ENCODE measurements at regions not wholly inside any gene's neighbourhood (a gene's known extent, or its start where the extent isn't known, plus 50 kb on each side); places are given as distances from the start of the nearest gene placed in this dataset.

GRCh38 chr20:10843146-10843711 lies 169.4 kb upstream of the JAG1 start:
- no peak overlapping the region for H3K4me3 ChIP-seq (ENCODE audit: low read depth, low read length)
- no peak for DNase-seq (ENCODE audit: low read depth)
- no peak for TF ChIP-seq CTCF (IDR thresholded peaks at IDR 0.05; ENCODE audit: control insufficient read depth, extremely low read depth, insufficient read depth)

- DNase-seq (ENCODE audit: low read depth) = no peak
- no peak overlapping the region for H3K4me3 ChIP-seq (ENCODE audit: low read depth, low read length)
- no peak for TF ChIP-seq CTCF (IDR thresholded peaks at IDR 0.05; ENCODE audit: control insufficient read depth, extremely low read depth, insufficient read depth)
Observed at GRCh38 chr20:10846766-10847165, 173.0 kb upstream of the JAG1 start.

- no peak for TF ChIP-seq CTCF (IDR thresholded peaks at IDR 0.05; ENCODE audit: control insufficient read depth, extremely low read depth, insufficient read depth)
- H3K4me3 ChIP-seq (ENCODE audit: low read depth, low read length) = no peak overlapping the region
- no peak for DNase-seq (ENCODE audit: low read depth)
Observed at GRCh38 chr20:10848810-10849370, 175.1 kb upstream of the JAG1 start.

- no peak overlapping the region for H3K4me3 ChIP-seq (ENCODE audit: low read depth, low read length)
- no peak for TF ChIP-seq CTCF (IDR thresholded peaks at IDR 0.05; ENCODE audit: control insufficient read depth, extremely low read depth, insufficient read depth)
- DNase-seq (ENCODE audit: low read depth) = no peak
Observed at GRCh38 chr20:10853176-10853575, 179.4 kb upstream of the JAG1 start.

GRCh38 chr20:10853731-10854130 lies 179.9 kb upstream of the JAG1 start:
- no peak overlapping the region for H3K4me3 ChIP-seq (ENCODE audit: low read depth, low read length)
- no peak for TF ChIP-seq CTCF (IDR thresholded peaks at IDR 0.05; ENCODE audit: control insufficient read depth, extremely low read depth, insufficient read depth)
- DNase-seq (ENCODE audit: low read depth) = no peak

- TF ChIP-seq CTCF (IDR thresholded peaks at IDR 0.05; ENCODE audit: control insufficient read depth, extremely low read depth, insufficient read depth) = no peak
- DNase-seq (ENCODE audit: low read depth) = no peak
- H3K4me3 ChIP-seq (ENCODE audit: low read depth, low read length) = no peak overlapping the region
Observed at GRCh38 chr20:10854976-10855375, 181.2 kb upstream of the JAG1 start.

- no peak for DNase-seq (ENCODE audit: low read depth)
- no peak for TF ChIP-seq CTCF (IDR thresholded peaks at IDR 0.05; ENCODE audit: control insufficient read depth, extremely low read depth, insufficient read depth)
- no peak overlapping the region for H3K4me3 ChIP-seq (ENCODE audit: low read depth, low read length)
Observed at GRCh38 chr20:10855778-10856177, 182.0 kb upstream of the JAG1 start.

Measured in LNCaP clone FGC (cell line).